ENCODE measurements at regions not wholly inside any gene's neighbourhood (a gene's known extent, or its start where the extent isn't known, plus 50 kb on each side); places are given as distances from the start of the nearest gene placed in this dataset.

DNA sequence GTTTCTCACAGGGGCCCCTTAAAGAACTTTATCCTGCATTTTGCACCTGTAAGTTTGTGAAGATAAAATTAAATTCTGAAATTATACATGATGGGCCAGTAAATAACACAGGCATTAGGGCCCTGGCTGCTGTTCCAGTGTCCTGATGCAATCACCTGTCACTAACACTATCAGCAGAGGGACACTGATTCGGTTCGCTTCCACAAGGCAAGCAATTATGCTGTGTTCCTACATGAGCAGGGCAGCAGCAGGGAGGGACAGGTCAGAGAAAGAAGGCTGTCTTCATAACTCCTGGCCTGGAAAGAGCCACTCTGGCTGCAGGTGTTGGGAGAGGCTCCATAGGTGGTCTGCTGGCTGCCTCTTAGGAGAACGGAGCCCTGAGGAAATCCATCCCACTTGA, 487.3 kb downstream of the MID1IP1 start:
- ChIA-PET POLR2A (no interaction called here), CTCF (no interaction called here)
- TF ChIP-seq, protein P1, sequence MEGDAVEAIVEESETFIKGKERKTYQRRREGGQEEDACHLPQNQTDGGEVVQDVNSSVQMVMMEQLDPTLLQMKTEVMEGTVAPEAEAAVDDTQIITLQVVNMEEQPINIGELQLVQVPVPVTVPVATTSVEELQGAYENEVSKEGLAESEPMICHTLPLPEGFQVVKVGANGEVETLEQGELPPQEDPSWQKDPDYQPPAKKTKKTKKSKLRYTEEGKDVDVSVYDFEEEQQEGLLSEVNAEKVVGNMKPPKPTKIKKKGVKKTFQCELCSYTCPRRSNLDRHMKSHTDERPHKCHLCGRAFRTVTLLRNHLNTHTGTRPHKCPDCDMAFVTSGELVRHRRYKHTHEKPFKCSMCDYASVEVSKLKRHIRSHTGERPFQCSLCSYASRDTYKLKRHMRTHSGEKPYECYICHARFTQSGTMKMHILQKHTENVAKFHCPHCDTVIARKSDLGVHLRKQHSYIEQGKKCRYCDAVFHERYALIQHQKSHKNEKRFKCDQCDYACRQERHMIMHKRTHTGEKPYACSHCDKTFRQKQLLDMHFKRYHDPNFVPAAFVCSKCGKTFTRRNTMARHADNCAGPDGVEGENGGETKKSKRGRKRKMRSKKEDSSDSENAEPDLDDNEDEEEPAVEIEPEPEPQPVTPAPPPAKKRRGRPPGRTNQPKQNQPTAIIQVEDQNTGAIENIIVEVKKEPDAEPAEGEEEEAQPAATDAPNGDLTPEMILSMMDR (IDR thresholded peaks at IDR 0.05; ENCODE audit: insufficient read depth, low read depth, low read length) = no peak
- Histone ChIP-seq H3K36me3 (ENCODE audit: control insufficient read depth, insufficient read depth, low read length) (no peaks in the 10 kb centered on the region), H3K27me3 (ENCODE audit: control insufficient read depth, insufficient read depth, low read length) (no peaks in the 10 kb centered on the region), H3K4me3 (ENCODE audit: low read depth, low read length) (no peak overlapping the region)
- no peak for DNase-seq (ENCODE audit: low read depth)

DNA sequence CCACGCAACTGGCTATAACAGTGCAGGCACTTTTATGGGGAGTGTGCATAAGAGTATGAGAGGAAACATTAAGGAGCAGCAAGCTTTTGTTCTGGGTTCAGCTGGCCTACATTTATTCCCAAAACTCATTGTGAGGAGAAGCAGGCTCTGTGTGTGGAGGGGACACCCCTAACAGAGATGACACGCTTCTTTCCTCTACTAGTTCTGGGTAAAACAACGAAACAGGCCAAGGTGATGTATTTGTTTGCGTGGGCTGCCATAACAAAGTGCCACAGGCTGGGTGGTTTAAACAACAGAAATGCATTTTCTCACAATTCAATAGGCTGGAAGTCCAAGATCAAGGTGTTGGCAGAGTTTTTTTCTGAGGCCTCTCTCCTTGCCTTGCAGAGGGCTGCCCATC, 488.6 kb downstream of the MID1IP1 start:
- TF ChIP-seq, protein P1 (IDR thresholded peaks at IDR 0.05; ENCODE audit: insufficient read depth, low read depth, low read length) = no peak
- POLR2A ChIA-PET = no interaction called here
- CTCF ChIA-PET = no interaction called here
- Histone ChIP-seq H3K4me3 (ENCODE audit: low read depth, low read length) (no peak overlapping the region), H3K27me3 (ENCODE audit: control insufficient read depth, insufficient read depth, low read length) (no peaks in the 10 kb centered on the region), H3K36me3 (ENCODE audit: control insufficient read depth, insufficient read depth, low read length) (no peaks in the 10 kb centered on the region)
- DNase-seq (ENCODE audit: low read depth) = no peak

DNA sequence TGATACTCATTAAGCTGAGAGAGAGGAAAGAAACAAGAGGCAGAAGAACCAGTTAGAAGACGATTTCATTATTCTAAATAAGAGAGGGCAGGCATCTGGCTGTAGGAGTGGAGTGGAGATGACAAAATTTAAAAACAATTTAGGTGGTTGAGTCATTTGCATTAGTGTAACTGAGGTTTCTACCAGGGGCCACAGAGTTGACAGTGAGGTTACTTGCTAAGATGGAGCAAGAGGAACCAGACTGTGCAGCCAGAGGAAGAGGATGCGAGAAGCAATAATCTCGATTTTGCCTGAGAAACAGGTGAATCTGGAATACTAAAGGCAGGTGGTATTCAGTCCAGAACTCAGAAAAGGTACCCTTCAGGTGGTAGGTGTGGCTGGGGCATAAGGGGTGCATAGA, 491.9 kb downstream of the MID1IP1 start:
- POLR2A ChIA-PET = no interaction called here
- no peak for DNase-seq (ENCODE audit: low read depth)
- Histone ChIP-seq H3K4me3 (ENCODE audit: low read depth, low read length) (no peak overlapping the region), H3K36me3 (ENCODE audit: control insufficient read depth, insufficient read depth, low read length) (no peaks in the 10 kb centered on the region), H3K27me3 (ENCODE audit: control insufficient read depth, insufficient read depth, low read length) (no peaks in the 10 kb centered on the region)
- TF ChIP-seq, protein P1 (IDR thresholded peaks at IDR 0.05; ENCODE audit: insufficient read depth, low read depth, low read length) = no peak
- CTCF ChIA-PET = no interaction called here

DNA sequence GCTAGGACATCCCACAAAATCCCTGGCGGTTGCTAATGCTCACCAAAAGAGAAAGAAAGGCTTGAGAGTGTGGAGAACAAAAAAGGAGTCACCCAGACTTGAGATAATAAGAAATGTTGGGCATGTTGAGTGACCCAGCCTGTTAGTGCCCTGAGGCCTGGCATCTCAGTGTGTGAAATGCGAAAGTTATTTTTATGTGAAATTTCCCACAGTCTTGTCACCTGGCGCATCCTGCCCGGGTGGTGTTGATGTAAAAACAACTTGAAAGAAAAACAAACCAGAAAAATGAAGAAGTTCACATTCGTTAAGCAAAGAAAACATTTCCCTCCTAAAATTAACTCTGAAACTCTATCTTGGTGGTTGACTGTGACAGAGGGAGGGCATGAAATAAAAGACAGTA, 495.2 kb downstream of the MID1IP1 start:
- no peaks in the 10 kb centered on the region for H3K27me3 ChIP-seq (ENCODE audit: control insufficient read depth, insufficient read depth, low read length)
- no peaks in the 10 kb centered on the region for H3K36me3 ChIP-seq (ENCODE audit: control insufficient read depth, insufficient read depth, low read length)
- ChIA-PET POLR2A (no interaction called here), CTCF (no interaction called here)
- no peak for DNase-seq (ENCODE audit: low read depth)
- no peak overlapping the region for H3K4me3 ChIP-seq (ENCODE audit: low read depth, low read length)
- TF ChIP-seq, protein P1 (IDR thresholded peaks at IDR 0.05; ENCODE audit: insufficient read depth, low read depth, low read length) = no peak

DNA sequence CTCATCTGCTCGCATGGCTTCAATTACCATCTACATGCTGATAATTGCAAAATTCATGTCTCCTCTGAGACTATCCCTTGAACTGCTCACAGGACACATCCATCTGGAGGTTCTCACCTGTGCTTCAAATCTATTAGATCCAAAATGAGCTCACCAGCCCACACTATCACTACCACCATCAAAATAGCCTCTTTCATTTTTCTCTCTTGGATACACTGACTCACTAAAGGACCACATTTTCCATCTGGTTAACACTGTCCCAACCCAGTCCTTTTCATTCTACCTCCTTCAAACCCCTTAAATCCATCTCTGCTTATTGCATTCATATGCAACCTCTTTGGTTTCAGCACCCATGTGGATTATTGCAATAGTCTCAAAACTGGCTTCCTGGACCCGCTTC, 497.6 kb downstream of the MID1IP1 start:
- Histone ChIP-seq H3K4me3 (ENCODE audit: low read depth, low read length) (no peak overlapping the region), H3K27me3 (ENCODE audit: control insufficient read depth, insufficient read depth, low read length) (no peaks in the 10 kb centered on the region), H3K36me3 (ENCODE audit: control insufficient read depth, insufficient read depth, low read length) (no peaks in the 10 kb centered on the region)
- CTCF ChIA-PET = no interaction called here
- no peak for DNase-seq (ENCODE audit: low read depth)
- POLR2A ChIA-PET = no interaction called here
- TF ChIP-seq, protein P1 (IDR thresholded peaks at IDR 0.05; ENCODE audit: insufficient read depth, low read depth, low read length) = no peak

Data from BJ (cell line).